Vagina (tissue), 2 donors: ENCODE measurements at regions not wholly inside any gene's neighbourhood (a gene's known extent, or its start where the extent isn't known, plus 50 kb on each side); places are given as distances from the start of the nearest gene placed in this dataset.

Source experiments
- CTCF ChIP-seq, 3 experiments: fragments of 450-650 bp in 2 of 3; fragments of 200-600 bp in 1 of 3; sonication (generic) in 1 of 3; IDR thresholded peaks; one replicate each; pipeline ENCODE4 v1.5.1; 2017 to 2019; ENCODE audit warnings: antibody characterized with exemption in 3 of 3, mild to moderate bottlenecking in 2 of 3, moderate library complexity in 2 of 3
- POLR2A ChIP-seq, 2 donors: fragments of 450-650 bp; IDR thresholded peaks; one replicate each; pipeline ENCODE4 v1.6.1; 2017; ENCODE audit warnings: antibody characterized with exemption in 2 of 2, mild to moderate bottlenecking in 2 of 2, moderate library complexity in 2 of 2
- POLR2AphosphoS5 ChIP-seq, 2 donors: sonication (generic); formaldehyde crosslinking; IDR thresholded peaks; one replicate each; pipeline ENCODE4 v1.9.0; 2017; ENCODE audit warnings: antibody characterized with exemption in 2 of 2, mild to moderate bottlenecking in 2 of 2, low read depth in 1 of 2; ENCODE audit not compliant: insufficient read depth in 1 of 2

GRCh38 chr9:7665874-7666273 lies 133.7 kb downstream of the DMAC1 start:
- TF ChIP-seq CTCF (IDR thresholded peaks at IDR 0.05) = no peak
- no peak for TF ChIP-seq POLR2A (IDR thresholded peaks at IDR 0.05)
- no peak for TF ChIP-seq POLR2AphosphoS5 (IDR thresholded peaks at IDR 0.05; ENCODE audit: insufficient read depth in 1 of 2, low read depth in 1 of 2)
